G401 (cell line): ENCODE measurements at regions not wholly inside any gene's neighbourhood (a gene's known extent, or its start where the extent isn't known, plus 50 kb on each side); places are given as distances from the start of the nearest gene placed in this dataset.

Experiments
- DNase-seq: peaks from one replicate; pipeline ENCODE4 v3.0.0-alpha.2; 2015; ENCODE audit warnings: low spot score
- in situ Hi-C: cut with HindIII; loops from 2 replicates; pipeline ENCODE4 v1.10.0; 2016; ENCODE audit warnings: low sequenced_read_pairs, mixed read lengths

DNA sequence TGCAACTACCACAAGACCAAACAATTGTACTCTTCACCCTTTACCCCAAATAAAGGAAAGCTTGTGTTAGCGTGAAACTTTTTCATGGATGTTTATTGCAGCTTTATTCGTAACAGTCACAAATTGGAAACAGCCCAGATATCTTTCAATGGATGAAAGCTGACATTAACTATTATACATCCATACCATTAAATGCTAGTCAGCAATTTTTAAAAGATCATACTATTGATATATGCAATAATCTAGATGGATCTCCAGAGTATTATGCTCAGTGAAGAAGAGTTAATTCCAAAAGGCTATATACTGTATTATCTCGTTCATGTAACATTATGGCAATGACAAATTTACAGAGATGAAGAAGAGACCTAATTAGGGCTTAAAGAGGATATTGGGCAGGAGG is 1491.2 kb upstream of the CDH8 start:
- DNase-seq: no peak
- in situ Hi-C loops: no loop called here

- in situ Hi-C loops: no loop called here
Measured at GRCh38 chr16:63516394-63516793, 1480.2 kb upstream of the CDH8 start.

DNA sequence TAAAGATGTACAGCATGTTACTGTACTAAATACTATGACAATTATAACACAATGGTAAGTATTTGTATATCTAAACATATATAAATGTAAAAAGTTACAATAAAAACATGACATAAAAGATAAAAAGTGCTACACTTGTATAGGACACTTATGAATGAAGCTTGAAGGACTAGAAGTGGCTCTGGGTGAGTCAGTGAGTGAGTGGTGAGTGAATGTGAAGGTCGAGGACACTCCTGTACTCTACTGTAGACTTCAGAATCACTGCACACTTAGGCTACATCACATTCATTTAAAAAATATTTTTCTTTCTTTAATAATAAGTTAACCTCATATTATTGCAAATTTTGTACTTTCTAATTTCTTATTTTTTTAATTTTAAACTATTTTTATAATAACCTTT is 1476.7 kb upstream of the CDH8 start:
- no peak for DNase-seq
- in situ Hi-C loops: no loop called here

More at GRCh38 chr16:63516394-63516793, 1480.2 kb upstream of the CDH8 start:
- no peak for DNase-seq

DNA sequence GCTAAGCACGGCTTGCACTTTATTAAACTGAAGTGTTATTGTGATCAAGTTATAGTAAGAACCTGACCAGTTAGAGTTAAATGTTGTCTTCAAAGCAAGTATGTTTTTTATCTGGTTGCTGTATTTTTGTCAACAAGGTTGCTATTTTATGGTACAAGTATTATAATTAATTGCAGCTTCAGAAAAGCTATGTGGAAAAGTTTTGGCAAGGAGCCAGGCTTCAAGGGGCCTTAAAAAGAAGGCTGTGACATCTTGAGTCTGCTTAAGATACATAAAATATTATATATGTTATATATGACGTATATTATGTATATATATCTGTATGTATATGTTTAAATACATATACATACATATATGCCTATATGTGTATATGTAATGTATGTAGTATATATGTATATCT is 1461.2 kb upstream of the CDH8 start:
- no peak for DNase-seq
- in situ Hi-C loops: no loop called here

- in situ Hi-C loops: no loop called here
- DNase-seq: no peak
Measured at GRCh38 chr16:63496282-63496681, 1460.0 kb upstream of the CDH8 start.

- DNase-seq: no peak
- in situ Hi-C loops: no loop called here
Measured at GRCh38 chr16:63488955-63489354, 1452.7 kb upstream of the CDH8 start.

GRCh38 chr16:63481060-63481459 is 1444.8 kb upstream of the CDH8 start:
- no peak for DNase-seq
- in situ Hi-C loops: no loop called here

DNA sequence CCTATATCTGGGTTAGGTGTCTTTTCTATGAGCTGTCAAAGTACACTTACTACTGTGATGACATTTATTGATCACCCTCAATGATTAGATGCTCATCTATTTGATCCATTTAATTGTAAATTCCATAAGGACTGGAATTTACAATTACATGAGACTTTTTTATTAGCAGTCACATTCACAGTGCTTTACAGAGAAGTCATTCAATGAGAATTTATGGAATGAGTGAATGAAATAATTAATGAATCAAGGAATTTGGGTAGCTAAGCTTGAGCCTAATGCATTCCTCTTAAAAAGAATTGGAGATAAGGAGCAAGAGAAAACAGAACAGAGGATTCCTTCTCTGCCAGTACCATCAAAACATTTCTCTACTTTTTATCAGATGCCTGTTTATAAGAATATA is 1437.5 kb upstream of the CDH8 start:
- DNase-seq: no peak
- in situ Hi-C loops: no loop called here

GRCh38 chr16:63467513-63467912 is 1431.3 kb upstream of the CDH8 start:
- in situ Hi-C loops: no loop called here
- DNase-seq: no peak

- DNase-seq: no peak
- in situ Hi-C loops: no loop called here
Measured at GRCh38 chr16:63462316-63462715, 1426.1 kb upstream of the CDH8 start.

DNA sequence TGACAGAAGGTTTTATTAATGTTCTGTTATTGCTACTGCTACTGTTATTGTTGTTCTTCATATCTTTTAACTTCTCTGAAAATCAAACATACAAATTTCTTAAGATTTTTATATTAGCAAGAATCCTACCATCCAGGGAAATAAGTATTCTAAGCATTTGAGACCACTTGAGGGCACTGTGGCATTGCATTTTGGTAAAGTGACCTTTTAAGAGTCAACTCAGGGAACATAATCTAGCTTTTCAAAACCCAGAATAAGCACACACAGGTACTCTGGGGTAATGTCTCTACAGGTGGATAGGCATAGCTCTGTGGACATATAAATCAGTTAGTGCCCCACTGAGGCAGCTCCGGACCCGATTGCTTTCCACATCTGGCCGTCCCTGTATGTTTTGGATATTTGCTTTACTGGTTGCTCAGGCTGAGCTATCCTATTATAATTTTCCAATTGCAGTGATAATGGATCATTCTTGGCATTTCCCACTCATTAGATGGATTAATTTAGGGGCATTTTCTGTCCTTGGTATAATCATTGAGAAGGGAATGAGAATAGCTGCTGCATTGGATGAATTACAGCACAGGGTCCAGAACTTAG is 1425.1 kb upstream of the CDH8 start:
- DNase-seq: peak; percentile 86
- in situ Hi-C loops: no loop called here

DNA sequence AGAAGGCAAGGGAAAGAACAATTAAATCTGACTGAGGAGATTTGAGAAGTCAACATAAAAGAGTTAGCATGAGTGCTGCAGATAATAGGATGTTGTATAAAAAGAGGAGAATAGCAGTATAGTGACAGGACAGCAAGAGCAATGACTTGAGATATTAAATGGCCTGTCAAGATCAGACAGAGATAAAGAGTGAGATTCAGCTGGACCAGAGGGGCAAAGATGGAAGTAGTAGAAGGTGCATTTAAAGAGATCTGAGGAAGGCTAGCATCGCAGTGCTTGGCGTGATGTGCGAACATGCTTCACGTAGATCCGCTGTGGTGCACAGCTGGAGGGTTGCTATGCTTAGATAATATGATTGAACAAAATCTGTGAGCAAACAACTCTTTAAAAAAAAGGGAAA is 1422.6 kb upstream of the CDH8 start:
- in situ Hi-C loops: no loop called here

DNA sequence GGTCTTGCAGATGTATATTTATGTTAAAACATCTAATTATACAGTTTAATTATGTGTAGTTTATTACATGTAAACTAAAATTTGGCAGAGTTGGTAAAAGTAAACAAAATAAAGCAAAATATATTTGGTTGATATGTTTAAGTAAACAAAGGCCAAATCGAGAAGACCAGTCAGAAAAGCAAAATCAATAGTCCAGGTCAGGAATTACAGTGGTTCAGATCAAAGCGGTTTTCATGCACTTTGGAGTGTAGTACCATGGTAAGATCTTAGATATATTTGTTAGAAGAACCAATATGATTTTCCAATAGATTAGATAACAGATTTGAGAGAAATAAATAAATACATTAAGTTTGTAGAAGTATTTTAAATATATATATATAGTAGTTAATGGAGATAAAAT is 1421.6 kb upstream of the CDH8 start:
- in situ Hi-C loops: no loop called here
- no peak for DNase-seq

More for the DNA sequence above, 1422.6 kb upstream of the CDH8 start:
- DNase-seq: no peak

GRCh38 chr16:63453261-63453660 is 1417.0 kb upstream of the CDH8 start:
- in situ Hi-C loops: no loop called here
- no peak for DNase-seq

- in situ Hi-C loops: no loop called here
- no peak for DNase-seq
Measured at GRCh38 chr16:63447121-63447520, 1410.9 kb upstream of the CDH8 start.

DNA sequence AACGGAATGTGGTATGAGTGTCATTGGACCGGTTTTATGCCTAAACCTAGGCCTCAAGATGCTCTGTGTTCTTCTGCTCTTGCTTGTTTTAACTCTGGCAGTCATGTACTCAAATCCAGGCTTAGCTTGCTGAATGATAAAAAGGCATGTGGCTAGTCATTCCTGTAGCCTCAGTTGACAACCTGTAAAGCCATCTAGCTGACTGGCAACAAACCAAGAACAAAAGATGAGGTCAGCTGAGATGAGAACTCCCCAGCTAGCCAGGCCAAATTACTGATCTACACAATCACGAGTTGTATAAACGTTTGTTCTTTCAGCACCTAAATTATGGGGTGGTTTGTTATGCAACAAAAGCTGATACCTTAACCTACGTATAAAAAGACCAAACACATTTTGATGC is 1406.0 kb upstream of the CDH8 start:
- in situ Hi-C loops: no loop called here
- DNase-seq: no peak

- DNase-seq: no peak
Measured at GRCh38 chr16:63426275-63426870, 1390.1 kb upstream of the CDH8 start.

DNA sequence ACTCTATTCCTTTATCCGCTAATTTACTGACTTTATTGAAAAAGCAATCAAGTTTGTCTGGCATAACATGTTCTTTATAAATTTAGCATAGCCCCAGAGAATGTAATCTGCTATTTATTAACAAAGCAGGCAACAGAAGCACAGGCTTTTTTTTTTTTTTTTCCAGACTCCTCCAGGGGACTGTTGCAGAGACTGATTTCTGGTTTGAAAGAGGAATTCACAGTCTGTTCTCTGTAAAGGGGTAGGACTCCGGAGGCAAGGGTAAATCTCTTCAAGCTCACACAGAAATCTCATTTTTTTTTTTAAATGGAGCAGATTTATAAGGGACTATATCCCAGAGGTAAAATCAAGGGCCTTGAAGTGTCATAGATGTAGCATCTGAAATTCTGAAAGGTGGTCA is 1386.5 kb upstream of the CDH8 start:
- in situ Hi-C loops: no loop called here
- DNase-seq: peak; percentile 37

More at GRCh38 chr16:63426275-63426870, 1390.1 kb upstream of the CDH8 start:
- in situ Hi-C loops: no loop called here

- in situ Hi-C loops: no loop called here
- no peak for DNase-seq
Measured at GRCh38 chr16:63416712-63417111, 1380.5 kb upstream of the CDH8 start.

DNA sequence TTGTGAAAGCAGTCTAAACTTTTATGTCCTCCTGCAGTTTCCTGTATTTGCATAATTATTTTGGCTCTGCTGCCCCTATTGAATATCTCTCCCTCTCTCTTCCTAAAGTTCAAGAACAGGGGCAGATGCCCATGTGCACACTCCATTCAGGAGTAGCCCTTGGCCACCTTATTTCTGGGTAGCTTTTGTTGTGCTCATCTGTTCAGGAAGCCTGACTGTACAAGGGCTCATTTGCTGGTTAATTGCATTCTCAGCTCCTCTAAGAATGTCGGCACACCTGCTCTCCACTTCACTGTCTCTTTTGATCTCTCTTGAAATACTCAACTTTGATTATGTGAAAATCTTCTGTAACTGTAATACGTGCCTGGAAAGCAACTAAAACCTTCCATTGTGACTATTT is 1378.8 kb upstream of the CDH8 start:
- in situ Hi-C loops: no loop called here
- DNase-seq: no peak

DNA sequence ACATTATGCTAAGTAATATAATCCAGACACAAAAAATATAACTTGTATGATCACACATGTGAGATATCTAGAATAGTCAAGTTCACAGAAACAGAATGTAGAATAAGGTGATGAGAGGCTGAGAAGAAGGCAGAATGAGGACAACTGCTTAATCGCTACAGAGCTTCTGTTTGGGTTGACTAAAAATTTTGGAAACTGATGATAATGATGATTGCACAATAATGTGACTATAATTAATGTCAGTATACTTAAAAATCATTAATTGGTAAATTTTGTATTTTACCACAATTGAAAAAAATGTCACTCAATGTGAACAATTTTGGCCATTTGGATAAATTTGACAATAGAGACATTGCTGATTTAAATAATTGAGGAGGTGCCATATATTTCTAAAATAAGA is 1374.4 kb upstream of the CDH8 start:
- DNase-seq: no peak
- in situ Hi-C loops: no loop called here
